Esophagus (tissue), 2 donors: ENCODE measurements at regions not wholly inside any gene's neighbourhood (a gene's known extent, or its start where the extent isn't known, plus 50 kb on each side); places are given as distances from the start of the nearest gene placed in this dataset.
"Not testable (repeated sequence)": the region's sequence is repeated elsewhere in the genome, so short reads cannot be mapped to it uniquely, and the experiment has no call there.

ENCODE experiments used
- H3K27ac ChIP-seq, 2 donors: one replicate each; pipeline ENCODE4 v1.5.1; 2013; ENCODE audit warnings: low read depth in 2 of 2, mild to moderate bottlenecking in 2 of 2, inconsistent platforms in 1 of 2, low read length in 1 of 2, moderate library complexity in 1 of 2
- H3K27me3 ChIP-seq, 2 donors: one replicate each; pipeline ENCODE4 v1.6.1; 2013; ENCODE audit warnings: low read length in 2 of 2, control low read depth in 1 of 2, mild to moderate bottlenecking in 1 of 2; ENCODE audit not compliant: insufficient read depth in 2 of 2, control insufficient read depth in 1 of 2
- H3K36me3 ChIP-seq, 2 donors: one replicate each; pipeline ENCODE4 v1.6.1; 2013; ENCODE audit warnings: low read length in 1 of 2; ENCODE audit not compliant: control insufficient read depth in 2 of 2, insufficient read depth in 2 of 2
- H3K4me1 ChIP-seq, 2 donors: one replicate each; pipeline ENCODE4 v1.6.1; 2013; ENCODE audit warnings: low read length in 1 of 2; ENCODE audit not compliant: control insufficient read depth in 2 of 2, insufficient read depth in 2 of 2
- H3K4me3 ChIP-seq, 2 donors: one replicate each; pipeline ENCODE4 v1.5.1; 2013; ENCODE audit warnings: low read length in 2 of 2, mild to moderate bottlenecking in 2 of 2, low read depth in 1 of 2, moderate library complexity in 1 of 2
- H3K9me3 ChIP-seq, 2 donors: one replicate each; pipeline ENCODE4 v1.6.1; 2013; ENCODE audit warnings: mild to moderate bottlenecking in 2 of 2, low read depth in 1 of 2, low read length in 1 of 2, moderate library complexity in 1 of 2; ENCODE audit not compliant: control insufficient read depth in 2 of 2, insufficient read depth in 1 of 2
- WGBS, 2 donors: extraction: QIAGEN DNeasy Blood & Tissue Kit; methylation state at CpG; one replicate each; pipeline ENCODE4 v1.1.7; 2013; 5-methylcytosine and 5-hydroxymethylcytosine counted together
- donor health status: healthy with polysubstance abuse.
- donor health status: Bipolar disorder and iron deficiency.

GRCh38 chr13:80547341-80547740 is 206.4 kb upstream of the SPRY2 start:
- Histone ChIP-seq H3K4me3 (no peak overlapping the region), H3K9me3 (no peaks in the 10 kb centered on the region), H3K27ac (no peak overlapping the region), H3K4me1 (no peaks in the 10 kb centered on the region), H3K27me3 (no peaks in the 10 kb centered on the region), H3K36me3 (no peaks in the 10 kb centered on the region)
- 61 to 69% methylated on average over 1 of the region's 1 CpG for WGBS, 2 donors

GRCh38 chr13:80533175-80533574 is 192.2 kb upstream of the SPRY2 start:
- H3K27me3 ChIP-seq, result no peaks in the 10 kb centered on the region
- no peak overlapping the region for H3K27ac ChIP-seq
- 93 to 97% methylated on average over 1 of the region's 1 CpG for WGBS, 2 donors
- no peak overlapping the region for H3K4me3 ChIP-seq
- no peaks in the 10 kb centered on the region for H3K9me3 ChIP-seq
- H3K4me1 ChIP-seq, result no peaks in the 10 kb centered on the region
- no peaks in the 10 kb centered on the region for H3K36me3 ChIP-seq

GRCh38 chr13:80530902-80531301 is 190.0 kb upstream of the SPRY2 start:
- H3K4me1 ChIP-seq, result no peaks in the 10 kb centered on the region
- H3K4me3 ChIP-seq, result no peak overlapping the region
- H3K27me3 ChIP-seq, result no peaks in the 10 kb centered on the region
- H3K36me3 ChIP-seq, result no peaks in the 10 kb centered on the region
- no peak overlapping the region for H3K27ac ChIP-seq
- no peaks in the 10 kb centered on the region for H3K9me3 ChIP-seq
- 90 to 93% methylated on average over 1 of the region's 1 CpG for WGBS, 2 donors

GRCh38 chr13:80530191-80530590 is 189.3 kb upstream of the SPRY2 start:
- Histone ChIP-seq H3K36me3 (no peaks in the 10 kb centered on the region), H3K27me3 (no peaks in the 10 kb centered on the region), H3K27ac (no peak overlapping the region), H3K4me1 (no peaks in the 10 kb centered on the region), H3K9me3 (no peaks in the 10 kb centered on the region), H3K4me3 (no peak overlapping the region)
- 74 to 77% methylated on average over 4 of the region's 4 CpGs for WGBS, 2 donors

- Histone ChIP-seq H3K4me3 (no peak overlapping the region), H3K4me1 (no peaks in the 10 kb centered on the region), H3K27ac (no peak overlapping the region), H3K27me3 (no peaks in the 10 kb centered on the region), H3K36me3 (no peaks in the 10 kb centered on the region), H3K9me3 (no peaks in the 10 kb centered on the region)
- WGBS, 2 donors, result 78% methylated on average over 3 of the region's 3 CpGs
These were observed 188.8 kb upstream of the SPRY2 start for GRCh38 chr13:80529734-80530133.

- H3K4me1 ChIP-seq, result no peaks in the 10 kb centered on the region
- H3K27me3 ChIP-seq, result no peaks in the 10 kb centered on the region
- no peaks in the 10 kb centered on the region for H3K36me3 ChIP-seq
- no peak overlapping the region for H3K27ac ChIP-seq
- no peak overlapping the region for H3K4me3 ChIP-seq
- no peaks in the 10 kb centered on the region for H3K9me3 ChIP-seq
- 89 to 92% methylated on average over 3 of the region's 3 CpGs for WGBS, 2 donors
These were observed 187.8 kb upstream of the SPRY2 start for GRCh38 chr13:80528733-80529132.

- H3K4me3 ChIP-seq, result no peak overlapping the region
- no peak overlapping the region for H3K27ac ChIP-seq
- WGBS, 2 donors, result 81 to 91% methylated on average over 2 of the region's 2 CpGs
- no peaks in the 10 kb centered on the region for H3K27me3 ChIP-seq
- H3K36me3 ChIP-seq, result no peaks in the 10 kb centered on the region
- H3K4me1 ChIP-seq, result no peaks in the 10 kb centered on the region
- H3K9me3 ChIP-seq, result no peaks in the 10 kb centered on the region
These were observed 186.5 kb upstream of the SPRY2 start for GRCh38 chr13:80527400-80527799.

GRCh38 chr13:80524447-80525215 is 183.7 kb upstream of the SPRY2 start:
- Histone ChIP-seq H3K27ac (no peak overlapping the region), H3K4me1 (no peaks in the 10 kb centered on the region), H3K4me3 (no peak overlapping the region), H3K36me3 (no peaks in the 10 kb centered on the region), H3K27me3 (no peaks in the 10 kb centered on the region), H3K9me3 (no peaks in the 10 kb centered on the region)
- WGBS, 2 donors, result 77 to 86% methylated on average over 4 of the region's 4 CpGs

GRCh38 chr13:80523134-80523533 is 182.2 kb upstream of the SPRY2 start:
- H3K9me3 ChIP-seq, result no peaks in the 10 kb centered on the region
- no peaks in the 10 kb centered on the region for H3K36me3 ChIP-seq
- WGBS, 2 donors, result 62 to 100% methylated on average over 1 of the region's 1 CpG
- no peaks in the 10 kb centered on the region for H3K27me3 ChIP-seq
- H3K4me3 ChIP-seq, result no peak overlapping the region
- no peak overlapping the region for H3K27ac ChIP-seq
- no peaks in the 10 kb centered on the region for H3K4me1 ChIP-seq

GRCh38 chr13:80522463-80522862 is 181.5 kb upstream of the SPRY2 start:
- H3K4me3 ChIP-seq, H3K27me3 ChIP-seq, H3K36me3 ChIP-seq, H3K27ac ChIP-seq, H3K4me1 ChIP-seq, H3K9me3 ChIP-seq: not testable (repeated sequence)
- WGBS, 2 donors, result 65 to 71% methylated on average over 1 of the region's 1 CpG
